GM23248 (cell line): ENCODE measurements at regions not wholly inside any gene's neighbourhood (a gene's known extent, or its start where the extent isn't known, plus 50 kb on each side); places are given as distances from the start of the nearest gene placed in this dataset.

Experiments
- DNase-seq: peaks from one replicate; pipeline ENCODE4 v3.0.0-alpha.2; 2015
- H2AFZ ChIP-seq: fragments of 200-600 bp; sonication (generic); 2 replicates; pipeline ENCODE4 v1.6.1; 2016; ENCODE audit warnings: antibody characterized with exemption
- H3F3A ChIP-seq: fragments of 200-600 bp; sonication (generic); 2 replicates; pipeline ENCODE4 v1.6.1; 2016; ENCODE audit warnings: mild to moderate bottlenecking, antibody characterized with exemption, mixed run types; ENCODE audit not compliant: insufficient read depth
- H3K27ac ChIP-seq: fragments of 200-600 bp; sonication (generic); 2 replicates; pipeline ENCODE4 v1.5.1; 2016; ENCODE audit warnings: mild to moderate bottlenecking
- H3K27me3 ChIP-seq: fragments of 200-600 bp; sonication (generic); replicated peaks from 2 replicates; pipeline ENCODE4 v1.6.1; 2016; ENCODE audit warnings: mild to moderate bottlenecking; ENCODE audit not compliant: insufficient read depth
- H3K36me3 ChIP-seq: fragments of 200-600 bp; sonication (generic); 2 replicates; pipeline ENCODE4 v1.6.1; 2016; ENCODE audit warnings: low read depth, mild to moderate bottlenecking
- H3K4me1 ChIP-seq: fragments of 200-600 bp; sonication (generic); 2 replicates; pipeline ENCODE4 v1.6.1; 2016; ENCODE audit warnings: mild to moderate bottlenecking; ENCODE audit not compliant: insufficient read depth
- H3K4me2 ChIP-seq: fragments of 200-600 bp; sonication (generic); one replicate; pipeline ENCODE4 v1.6.1; 2016; ENCODE audit warnings: mild to moderate bottlenecking; ENCODE audit not compliant: unreplicated experiment
- H3K4me3 ChIP-seq: fragments of 200-600 bp; sonication (generic); 2 replicates; pipeline ENCODE4 v1.5.1; 2016; ENCODE audit warnings: mild to moderate bottlenecking
- H3K79me2 ChIP-seq: fragments of 200-600 bp; sonication (generic); 2 replicates; pipeline ENCODE4 v1.6.1; 2016; ENCODE audit warnings: mild to moderate bottlenecking; ENCODE audit not compliant: insufficient read depth
- H3K9ac ChIP-seq: fragments of 200-600 bp; sonication (generic); 2 replicates; pipeline ENCODE4 v1.6.1; 2016; ENCODE audit warnings: mild to moderate bottlenecking
- H3K9me2 ChIP-seq: fragments of 200-600 bp; sonication (generic); 2 replicates; pipeline ENCODE4 v1.6.1; 2016; ENCODE audit warnings: mixed run types, mild to moderate bottlenecking, moderate library complexity; ENCODE audit not compliant: insufficient read depth
- H3K9me3 ChIP-seq: fragments of 200-600 bp; sonication (generic); one replicate; pipeline ENCODE4 v1.6.1; 2017; ENCODE audit warnings: low read depth
- H4K20me1 ChIP-seq: fragments of 200-600 bp; sonication (generic); 2 replicates; pipeline ENCODE4 v1.6.0; 2016; ENCODE audit not compliant: insufficient read depth
- EZH2 ChIP-seq: fragments of 200-600 bp; sonication (generic); IDR thresholded peaks from 2 replicates; pipeline ENCODE4 v1.6.1; 2018; ENCODE audit warnings: antibody characterized with exemption, mild to moderate bottlenecking; ENCODE audit not compliant: insufficient read depth, poor library complexity, severe bottlenecking
- EZH2phosphoT487 ChIP-seq: fragments of 200-600 bp; sonication (generic); IDR thresholded peaks from 2 replicates; pipeline ENCODE4 v1.6.1; 2018; ENCODE audit warnings: antibody characterized with exemption, moderate library complexity, mild to moderate bottlenecking, low read depth; ENCODE audit not compliant: insufficient read depth
- WGBS, 2 experiments: methylation state at CpG; one replicate each; pipeline ENCODE4 v1.1.6; 2015 to 2017; ENCODE audit warnings: low lambda C conversion rate in 2 of 2, low coverage in 1 of 2; ENCODE audit errors: missing lambda C conversion rate in 2 of 2; 5-methylcytosine and 5-hydroxymethylcytosine counted together
- in situ Hi-C: fragments of 300-500 bp; cut with MboI; formaldehyde crosslinking; loops from 2 replicates; pipeline ENCODE4 v1.15.0; 2020

DNA sequence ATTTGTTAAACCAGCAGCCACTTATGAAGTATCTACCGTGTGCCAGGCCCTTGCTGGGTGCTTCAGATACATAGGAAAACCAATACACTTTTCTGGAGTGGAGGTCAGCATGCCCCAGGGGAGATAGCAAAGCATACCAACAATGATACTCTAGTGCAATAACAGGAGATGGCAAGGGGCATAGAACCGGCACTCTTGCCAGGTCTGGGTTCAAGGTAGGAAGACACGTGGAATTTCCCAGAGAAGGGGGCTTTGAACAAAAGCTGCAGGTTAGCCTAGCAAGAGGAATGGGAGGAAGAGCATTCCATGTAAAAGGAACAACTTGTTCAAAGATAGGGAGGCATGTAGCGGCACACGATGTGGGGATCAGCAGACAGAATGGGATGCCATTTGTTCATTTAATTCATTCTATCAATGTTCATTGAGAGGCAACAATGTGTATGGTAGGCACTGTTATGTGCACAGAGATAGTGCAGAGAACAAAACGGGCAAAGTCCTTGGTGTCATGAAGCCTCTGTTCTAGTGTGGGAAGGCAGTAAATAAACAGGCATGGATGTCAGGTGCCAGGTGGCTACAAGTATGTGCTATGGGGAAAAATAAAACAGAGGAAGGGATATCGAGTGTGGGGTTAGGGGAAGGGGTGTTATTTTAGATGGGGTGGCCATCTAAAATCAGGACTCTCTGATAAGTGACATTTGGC lies 162.6 kb upstream of the E2F8 start:
- Histone ChIP-seq H3K4me1 (peaks cover 16% of the 10 kb centered on the region), H3K36me3 (no peaks in the 10 kb centered on the region), H3K4me2 (no peak overlapping the region), H3K4me3 (no peak overlapping the region), H2AFZ (no peak overlapping the region), H3K9me2 (no peaks in the 10 kb centered on the region), H3F3A (0 out of 2 replicates have a peak, but pooled peaks cover 14% of the 10 kb centered on the region), H3K9me3 (no peaks in the 10 kb centered on the region), H4K20me1 (no peaks in the 10 kb centered on the region), H3K27me3 (no peaks in the 10 kb centered on the region), H3K79me2 (no peaks in the 10 kb centered on the region), H3K9ac (no peak overlapping the region), H3K27ac (no peak overlapping the region)
- no peak for DNase-seq
- in situ Hi-C loops: no loop called here
- WGBS, 2 experiments: 69% methylated on average over 7 of the region's 7 CpGs
- TF ChIP-seq EZH2: no peak
- no peak for TF ChIP-seq EZH2phosphoT487

DNA sequence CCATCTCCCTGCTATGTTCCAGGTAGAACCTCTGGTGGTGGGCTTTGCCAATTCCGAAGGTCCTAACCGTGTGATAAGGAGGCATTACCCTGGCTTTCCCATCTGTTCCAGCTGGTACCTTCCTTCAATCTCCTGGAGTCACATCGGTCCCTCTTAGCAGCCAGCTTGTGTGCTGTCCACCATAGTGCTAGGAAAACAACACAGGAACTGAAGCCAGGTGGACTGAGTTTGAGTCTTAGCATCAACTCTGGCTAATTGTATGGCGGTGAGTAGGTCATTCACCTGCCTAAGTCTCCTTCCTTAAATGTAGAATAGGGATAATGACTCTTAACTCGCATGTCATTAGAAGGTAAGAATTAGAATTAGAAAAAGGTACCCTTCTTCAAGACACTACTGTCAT lies 159.6 kb upstream of the E2F8 start:
- Histone ChIP-seq H3K27me3 (no peaks in the 10 kb centered on the region), H3K4me1 (peaks cover 18% of the 10 kb centered on the region), H3K9me2 (no peaks in the 10 kb centered on the region), H3K79me2 (no peaks in the 10 kb centered on the region), H4K20me1 (no peaks in the 10 kb centered on the region), H3F3A (0 out of 2 replicates have a peak, but pooled peaks cover 15% of the 10 kb centered on the region), H3K9me3 (no peaks in the 10 kb centered on the region), H3K4me3 (no peak overlapping the region), H3K9ac (no peak overlapping the region), H3K4me2 (no peak overlapping the region), H3K27ac (no peak overlapping the region), H3K36me3 (no peaks in the 10 kb centered on the region), H2AFZ (no peak overlapping the region)
- in situ Hi-C loops: no loop called here
- 93 to 95% methylated on average over 5 of the region's 5 CpGs for WGBS, 2 experiments
- no peak for DNase-seq
- no peak for TF ChIP-seq EZH2phosphoT487
- TF ChIP-seq EZH2: no peak

DNA sequence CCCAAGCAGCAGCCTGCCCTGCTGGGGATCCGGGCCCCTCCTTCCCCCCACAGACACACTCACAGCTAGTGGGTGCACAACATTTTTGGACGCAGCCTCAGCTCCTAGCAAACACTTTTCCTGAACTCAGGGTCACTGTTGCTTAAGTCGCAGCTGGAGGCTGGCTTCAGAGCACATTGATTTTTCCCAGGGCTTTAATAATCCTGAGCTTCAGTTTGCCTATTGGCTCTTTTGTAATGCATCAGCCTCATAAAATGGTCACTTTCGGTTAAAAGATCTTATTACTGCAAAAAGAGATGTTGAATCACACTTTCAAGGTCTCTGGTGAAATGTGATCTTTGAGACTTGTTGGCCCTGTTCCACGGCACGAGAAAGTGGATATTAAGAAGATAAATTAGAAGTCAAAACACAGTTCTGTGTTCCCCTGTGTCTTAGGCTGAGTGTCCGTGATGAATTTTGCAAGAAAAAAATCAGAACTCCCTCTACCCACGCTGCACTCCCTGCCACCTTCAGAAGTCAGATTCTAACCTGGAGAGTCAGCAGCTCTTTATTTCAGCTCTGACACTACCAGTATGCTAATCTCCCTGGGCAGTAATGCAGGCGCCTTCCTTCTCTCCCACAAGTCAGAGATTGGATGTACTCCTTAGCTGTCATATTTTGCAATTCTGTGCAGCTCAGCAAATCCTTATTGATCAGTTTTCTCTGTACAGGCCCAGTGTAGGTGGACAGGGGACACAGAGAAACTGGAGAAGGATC lies 158.2 kb upstream of the E2F8 start:
- 13 to 19% methylated on average over 9 of the region's 9 CpGs for WGBS, 2 experiments

DNA sequence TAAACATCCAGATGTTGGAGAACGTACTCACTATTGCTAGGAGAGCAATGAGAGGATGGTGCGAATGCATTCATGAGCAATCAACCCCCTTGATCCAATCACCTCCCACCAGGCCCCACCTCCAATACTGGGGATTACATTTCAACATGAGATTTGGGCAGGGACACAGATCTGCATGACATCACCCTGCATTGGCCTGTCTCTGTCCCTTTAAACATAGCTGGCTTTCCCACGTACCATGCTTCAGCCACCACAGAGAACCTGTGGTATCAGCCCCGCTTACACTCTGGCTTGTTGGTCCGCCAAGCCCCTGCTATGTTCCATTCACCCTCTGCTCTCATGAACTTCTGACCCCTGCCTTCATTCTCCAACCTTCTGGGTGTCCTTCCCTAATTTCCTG lies 157.5 kb upstream of the E2F8 start:
- Histone ChIP-seq H2AFZ (no peak overlapping the region), H3K4me2 (peak overlapping the region; percentile 67), H3K27ac (peak overlapping the region; percentile 45), H4K20me1 (no peaks in the 10 kb centered on the region), H3K36me3 (no peaks in the 10 kb centered on the region), H3F3A (peaks cover 20% of the 10 kb centered on the region), H3K27me3 (no peaks in the 10 kb centered on the region), H3K9me2 (no peaks in the 10 kb centered on the region), H3K9me3 (no peaks in the 10 kb centered on the region), H3K4me3 (no peak overlapping the region; the same call in 1 of the 2 replicates), H3K79me2 (no peaks in the 10 kb centered on the region), H3K9ac (peak overlapping the region; percentile 8; the same call in 1 of the 2 replicates), H3K4me1 (peaks cover 27% of the 10 kb centered on the region)
- no peak for TF ChIP-seq EZH2phosphoT487
- TF ChIP-seq EZH2: no peak
- in situ Hi-C loops: no loop called here
- DNase-seq: peak; percentile 28
- WGBS, 2 experiments: 96 to 98% methylated on average over 5 of the region's 5 CpGs

More for the DNA sequence above, 158.2 kb upstream of the E2F8 start:
- in situ Hi-C loops: no loop called here
- H3K27me3 ChIP-seq: no peaks in the 10 kb centered on the region
- peak overlapping the region; percentile 33 for H3K4me3 ChIP-seq
- DNase-seq: peak; percentile 82
- H3K9me3 ChIP-seq: no peaks in the 10 kb centered on the region
- H3K9me2 ChIP-seq: no peaks in the 10 kb centered on the region
- no peaks in the 10 kb centered on the region for H4K20me1 ChIP-seq
- peak overlapping the region; percentile 67 for H3K4me2 ChIP-seq
- H3K36me3 ChIP-seq: no peaks in the 10 kb centered on the region
- peak overlapping the region; percentile 45 for H3K27ac ChIP-seq
- peaks cover 20% of the 10 kb centered on the region for H3F3A ChIP-seq
- peaks cover 22% of the 10 kb centered on the region for H3K4me1 ChIP-seq
- H3K79me2 ChIP-seq: no peaks in the 10 kb centered on the region
- TF ChIP-seq EZH2phosphoT487 (0 out of 2 replicates have a peak, but pooled peaks have one; percentile 62), EZH2 (no peak)
- H2AFZ ChIP-seq: peak overlapping the region; percentile 21; the same call in 1 of the 2 replicates
- peak overlapping the region; percentile 8; the same call in 1 of the 2 replicates for H3K9ac ChIP-seq
